ENCODE measurements at regions not wholly inside any gene's neighbourhood (a gene's known extent, or its start where the extent isn't known, plus 50 kb on each side); places are given as distances from the start of the nearest gene placed in this dataset.

DNA sequence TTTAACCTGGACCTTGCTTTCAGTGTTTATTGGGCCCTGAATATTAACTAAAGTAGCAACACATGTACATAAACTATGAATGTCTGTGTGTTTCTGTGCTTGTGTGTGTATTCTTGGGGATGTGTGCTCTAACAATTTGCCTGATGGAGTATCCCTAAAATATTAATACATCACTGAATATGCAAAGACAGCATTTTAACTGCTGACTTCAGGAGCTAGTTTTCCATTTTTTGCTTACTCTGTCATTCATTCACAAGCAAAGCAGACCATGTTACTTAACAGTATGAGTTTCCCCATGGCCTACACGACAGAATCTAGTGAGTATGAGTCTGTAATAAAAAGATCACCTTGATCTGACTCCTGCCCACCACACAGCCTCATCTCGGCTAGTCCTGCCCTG is 402.8 kb downstream of the BCAT1 start:
- peaks cover 42% of the 10 kb centered on the region for H3K79me2 ChIP-seq
- WGBS (ENCODE audit: low lambda C conversion rate, missing lambda C conversion rate), result 83% methylated on average over 2 of the region's 2 CpGs
- H2AFZ ChIP-seq, result no peak overlapping the region

DNA sequence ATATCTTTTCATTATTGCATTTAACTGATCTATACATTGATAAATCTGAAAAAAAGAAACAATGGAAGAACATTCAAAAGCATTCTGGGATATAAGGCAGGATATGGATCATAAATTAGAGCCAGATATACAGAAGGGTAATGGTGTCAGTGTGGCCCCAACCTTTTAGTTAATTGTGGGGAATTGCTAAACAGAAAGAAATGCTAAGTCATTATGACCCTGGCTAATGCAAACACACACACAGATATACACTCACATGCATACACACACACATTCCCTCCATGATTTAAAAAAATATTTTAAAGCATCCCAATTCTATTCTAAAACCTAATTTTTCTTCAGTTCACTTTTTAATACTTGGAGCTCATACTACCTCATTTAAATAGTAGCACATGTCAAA is 404.5 kb downstream of the BCAT1 start:
- peaks cover 38% of the 10 kb centered on the region for H3K79me2 ChIP-seq

More for the DNA sequence above, 402.8 kb downstream of the BCAT1 start:
- H3K27me3 ChIP-seq, result no peaks in the 10 kb centered on the region
- peaks cover 4% of the 10 kb centered on the region for H3K4me1 ChIP-seq (ENCODE audit: insufficient read depth)
- H3K27ac ChIP-seq, result no peak overlapping the region
- H3K4me3 ChIP-seq, result no peak overlapping the region
- H3K9me3 ChIP-seq (ENCODE audit: low read depth), result no peaks in the 10 kb centered on the region
- no peak for TF ChIP-seq EZH2 (IDR thresholded peaks at IDR 0.05; ENCODE audit: borderline replicate concordance)
- TF ChIP-seq, protein P1, sequence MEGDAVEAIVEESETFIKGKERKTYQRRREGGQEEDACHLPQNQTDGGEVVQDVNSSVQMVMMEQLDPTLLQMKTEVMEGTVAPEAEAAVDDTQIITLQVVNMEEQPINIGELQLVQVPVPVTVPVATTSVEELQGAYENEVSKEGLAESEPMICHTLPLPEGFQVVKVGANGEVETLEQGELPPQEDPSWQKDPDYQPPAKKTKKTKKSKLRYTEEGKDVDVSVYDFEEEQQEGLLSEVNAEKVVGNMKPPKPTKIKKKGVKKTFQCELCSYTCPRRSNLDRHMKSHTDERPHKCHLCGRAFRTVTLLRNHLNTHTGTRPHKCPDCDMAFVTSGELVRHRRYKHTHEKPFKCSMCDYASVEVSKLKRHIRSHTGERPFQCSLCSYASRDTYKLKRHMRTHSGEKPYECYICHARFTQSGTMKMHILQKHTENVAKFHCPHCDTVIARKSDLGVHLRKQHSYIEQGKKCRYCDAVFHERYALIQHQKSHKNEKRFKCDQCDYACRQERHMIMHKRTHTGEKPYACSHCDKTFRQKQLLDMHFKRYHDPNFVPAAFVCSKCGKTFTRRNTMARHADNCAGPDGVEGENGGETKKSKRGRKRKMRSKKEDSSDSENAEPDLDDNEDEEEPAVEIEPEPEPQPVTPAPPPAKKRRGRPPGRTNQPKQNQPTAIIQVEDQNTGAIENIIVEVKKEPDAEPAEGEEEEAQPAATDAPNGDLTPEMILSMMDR (IDR thresholded peaks at IDR 0.05; ENCODE audit: poor library complexity), result no peak
- TF ChIP-seq EZH2phosphoT487 (IDR thresholded peaks at IDR 0.05; ENCODE audit: low read depth, severe bottlenecking, unreplicated experiment), result no peak
- no peaks in the 10 kb centered on the region for H3K36me3 ChIP-seq (replicated peaks; ENCODE audit: insufficient read depth, low read depth)
- H3K9me2 ChIP-seq (replicated peaks; ENCODE audit: insufficient read depth), result no peaks in the 10 kb centered on the region
- H4K20me1 ChIP-seq (ENCODE audit: insufficient read depth, poor library complexity, severe bottlenecking), result no peaks in the 10 kb centered on the region
- DNase-seq (ENCODE audit: low spot score), result no peak
- no peak overlapping the region for H3K4me2 ChIP-seq

DNA sequence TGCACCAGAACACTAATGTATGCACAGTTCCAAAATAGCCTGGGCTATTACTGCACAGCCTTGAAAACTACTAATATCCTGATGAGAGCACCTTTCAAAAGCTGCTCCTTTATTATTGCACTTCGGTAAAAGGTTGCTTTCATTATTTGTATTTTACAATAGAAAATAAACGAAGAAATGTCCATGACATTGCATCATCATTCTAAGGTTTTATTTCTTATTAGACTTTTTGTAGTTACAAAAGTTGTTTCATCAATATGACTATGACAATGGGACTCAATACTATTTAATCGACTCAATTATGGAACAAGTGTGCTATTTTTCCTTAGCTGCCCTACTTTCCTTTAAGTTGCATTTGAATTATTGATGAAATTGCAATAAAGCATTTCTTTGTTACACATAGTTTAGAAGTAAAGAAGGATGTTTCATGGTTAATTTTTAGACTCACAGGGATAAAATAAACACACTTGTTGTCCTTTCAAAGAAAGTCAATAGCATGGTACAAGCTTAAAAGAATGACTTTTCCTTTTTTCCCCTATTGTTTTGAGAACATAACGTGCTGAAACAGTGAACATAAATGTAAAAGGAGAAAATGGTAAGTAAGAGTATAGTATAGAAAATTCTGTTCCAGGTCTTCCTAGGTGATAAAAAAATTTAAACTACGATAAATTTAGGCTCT is 407.6 kb downstream of the BCAT1 start:
- H3K79me2 ChIP-seq, result peaks cover 26% of the 10 kb centered on the region
- no peak overlapping the region for H3K27ac ChIP-seq
- TF ChIP-seq EZH2phosphoT487 (IDR thresholded peaks at IDR 0.05; ENCODE audit: low read depth, severe bottlenecking, unreplicated experiment) (no peak), EZH2 (IDR thresholded peaks at IDR 0.05; ENCODE audit: borderline replicate concordance) (no peak)
- TF ChIP-seq, protein P1 (IDR thresholded peaks at IDR 0.05; ENCODE audit: poor library complexity), result no peak
- H3K4me1 ChIP-seq (ENCODE audit: insufficient read depth), result no peaks in the 10 kb centered on the region
- H3K9me2 ChIP-seq (replicated peaks; ENCODE audit: insufficient read depth), result no peaks in the 10 kb centered on the region
- H3K27me3 ChIP-seq, result no peaks in the 10 kb centered on the region
- no peak for DNase-seq (ENCODE audit: low spot score)
- 76% methylated on average over 5 of the region's 5 CpGs for WGBS (ENCODE audit: low lambda C conversion rate, missing lambda C conversion rate)
- H3K4me3 ChIP-seq, result no peak overlapping the region
- no peak overlapping the region for H2AFZ ChIP-seq
- H4K20me1 ChIP-seq (ENCODE audit: insufficient read depth, poor library complexity, severe bottlenecking), result no peaks in the 10 kb centered on the region
- peak overlapping the region; percentile 3 for H3K4me2 ChIP-seq
- H3K9me3 ChIP-seq (ENCODE audit: low read depth), result no peaks in the 10 kb centered on the region
- no peaks in the 10 kb centered on the region for H3K36me3 ChIP-seq (replicated peaks; ENCODE audit: insufficient read depth, low read depth)

More for the DNA sequence above, 404.5 kb downstream of the BCAT1 start:
- TF ChIP-seq EZH2phosphoT487 (IDR thresholded peaks at IDR 0.05; ENCODE audit: low read depth, severe bottlenecking, unreplicated experiment), result no peak
- no peak for DNase-seq (ENCODE audit: low spot score)
- Histone ChIP-seq H2AFZ (no peak overlapping the region), H4K20me1 (ENCODE audit: insufficient read depth, poor library complexity, severe bottlenecking) (no peaks in the 10 kb centered on the region), H3K4me1 (ENCODE audit: insufficient read depth) (no peaks in the 10 kb centered on the region), H3K4me3 (no peak overlapping the region), H3K36me3 (replicated peaks; ENCODE audit: insufficient read depth, low read depth) (no peaks in the 10 kb centered on the region), H3K9me3 (ENCODE audit: low read depth) (no peaks in the 10 kb centered on the region), H3K4me2 (no peak overlapping the region), H3K27ac (no peak overlapping the region), H3K9me2 (replicated peaks; ENCODE audit: insufficient read depth) (no peaks in the 10 kb centered on the region), H3K27me3 (no peaks in the 10 kb centered on the region)

DNA sequence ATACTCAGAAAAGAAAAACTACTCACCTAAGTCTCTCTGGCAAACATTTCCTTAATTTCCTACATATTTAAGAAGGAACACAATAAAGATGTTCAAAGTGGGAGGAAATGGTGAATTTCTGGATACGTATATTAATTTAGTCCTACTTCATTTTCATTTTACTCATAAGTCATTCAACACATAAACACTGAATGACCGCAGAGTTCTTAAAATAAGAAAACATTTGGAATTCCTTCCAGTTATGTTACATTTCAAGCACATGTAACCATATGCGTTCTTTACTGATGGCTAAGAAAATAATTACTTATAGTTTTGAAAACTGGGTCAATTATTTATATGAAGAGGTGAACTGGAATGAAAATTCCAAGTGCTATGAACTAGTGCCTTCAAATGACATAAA is 409.3 kb downstream of the BCAT1 start:
- no peak for DNase-seq (ENCODE audit: low spot score)
- Histone ChIP-seq H3K4me2 (peak overlapping the region; percentile 55), H2AFZ (no peak overlapping the region), H4K20me1 (ENCODE audit: insufficient read depth, poor library complexity, severe bottlenecking) (no peaks in the 10 kb centered on the region), H3K4me1 (ENCODE audit: insufficient read depth) (peaks cover 14% of the 10 kb centered on the region), H3K36me3 (replicated peaks; ENCODE audit: insufficient read depth, low read depth) (no peaks in the 10 kb centered on the region), H3K27ac (peak overlapping the region; percentile 82), H3K9me3 (ENCODE audit: low read depth) (no peaks in the 10 kb centered on the region), H3K27me3 (no peaks in the 10 kb centered on the region), H3K9me2 (replicated peaks; ENCODE audit: insufficient read depth) (no peaks in the 10 kb centered on the region), H3K4me3 (no peak overlapping the region), H3K79me2 (peaks cover 20% of the 10 kb centered on the region)
- TF ChIP-seq EZH2phosphoT487 (IDR thresholded peaks at IDR 0.05; ENCODE audit: low read depth, severe bottlenecking, unreplicated experiment), result no peak
- no peak for TF ChIP-seq EZH2 (IDR thresholded peaks at IDR 0.05; ENCODE audit: borderline replicate concordance)
- TF ChIP-seq, protein P1 (IDR thresholded peaks at IDR 0.05; ENCODE audit: poor library complexity), result no peak
- WGBS (ENCODE audit: low lambda C conversion rate, missing lambda C conversion rate), result 82% methylated on average over 3 of the region's 3 CpGs
